Forelimb muscle (tissue), 1 donor: ENCODE measurements at regions not wholly inside any gene's neighbourhood (a gene's known extent, or its start where the extent isn't known, plus 50 kb on each side); places are given as distances from the start of the nearest gene placed in this dataset.

ENCODE experiments used
- DNase-seq: peaks from one replicate; pipeline ENCODE4 v3.0.0-alpha.2; 2013; ENCODE audit warnings: low read depth

DNA sequence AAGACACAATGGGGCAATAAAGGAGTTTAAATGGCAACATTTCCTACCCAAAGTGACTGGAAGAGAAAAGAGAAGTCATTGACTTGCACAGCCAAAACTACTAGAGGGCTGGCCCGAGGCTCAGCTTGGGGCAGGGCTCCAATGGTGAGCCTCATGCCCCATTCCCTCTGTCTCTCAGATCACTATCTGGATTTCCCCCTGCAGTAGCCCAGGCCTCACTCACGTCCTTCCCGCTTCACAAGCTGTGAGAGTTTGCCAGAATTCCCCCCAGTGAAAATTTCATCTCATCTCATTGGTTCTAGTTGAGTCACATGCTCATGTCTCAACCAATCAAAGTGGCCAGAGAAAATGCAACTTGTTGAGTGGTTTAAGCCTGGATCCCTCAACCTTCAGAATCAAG, 181.3 kb downstream of the WDR11 start:
- DNase-seq = no peak

- no peak for DNase-seq
Measured at GRCh38 chr10:121033366-121033765, 182.2 kb downstream of the WDR11 start.

- DNase-seq = peak; percentile 16
Measured at GRCh38 chr10:121036431-121036830, 185.3 kb downstream of the WDR11 start.

DNA sequence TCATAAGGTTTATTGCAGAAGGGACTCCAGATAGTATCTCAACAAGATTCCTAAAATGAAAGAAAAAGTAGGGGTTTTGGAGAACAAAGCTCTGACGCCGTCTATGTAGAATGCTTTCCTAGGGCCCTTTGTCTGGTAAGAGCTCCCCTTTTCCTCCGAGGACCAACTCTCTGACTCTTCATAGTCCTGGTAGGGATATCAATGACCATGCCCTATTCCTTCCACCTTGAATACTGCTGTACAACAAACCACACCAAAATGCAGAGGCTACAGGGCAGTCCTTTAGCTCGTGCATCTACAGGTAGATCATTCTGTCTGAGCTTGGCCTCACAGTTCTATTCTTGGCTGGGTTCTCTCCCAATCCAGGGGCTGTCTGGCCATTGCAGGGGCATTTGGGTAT, 190.3 kb downstream of the WDR11 start:
- no peak for DNase-seq

- no peak for DNase-seq
Measured at GRCh38 chr10:121041906-121042305, 190.7 kb downstream of the WDR11 start.

- DNase-seq = no peak
Measured at GRCh38 chr10:121042342-121042741, 191.2 kb downstream of the WDR11 start.

DNA sequence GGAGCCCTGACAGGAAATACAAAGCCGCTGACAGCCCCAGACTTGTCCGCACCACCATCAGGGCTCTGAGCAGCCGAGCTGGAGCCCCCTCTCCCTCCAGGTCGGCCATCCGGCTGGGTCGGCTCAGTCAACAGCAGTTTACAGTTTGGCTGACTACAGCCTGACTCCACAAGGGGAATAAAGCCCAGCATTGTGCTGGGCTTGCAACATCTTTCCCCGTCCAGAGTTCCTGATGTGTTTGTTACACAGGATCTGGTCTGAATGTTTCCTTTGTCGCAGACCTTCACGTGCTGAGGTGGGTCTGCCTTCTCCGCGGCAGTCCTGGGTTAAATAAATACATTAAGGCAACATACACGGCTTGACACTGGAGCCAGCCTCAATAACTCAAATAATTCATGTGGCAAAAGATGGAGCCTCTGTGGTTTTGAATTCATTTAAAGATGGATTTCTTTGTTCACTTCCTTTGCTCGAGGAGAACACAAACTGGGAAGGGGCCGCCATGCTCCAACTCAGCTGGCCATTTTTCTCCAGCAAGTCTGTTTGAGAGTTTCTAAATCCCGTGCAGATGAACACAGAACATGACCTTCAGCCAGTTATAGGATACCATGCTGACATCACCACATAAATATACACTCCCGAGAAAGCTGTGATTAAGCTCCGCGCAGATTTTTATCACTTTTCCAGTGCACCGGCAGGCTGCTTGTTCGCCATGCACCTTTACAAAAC, 192.1 kb downstream of the WDR11 start:
- DNase-seq = no peak

DNA sequence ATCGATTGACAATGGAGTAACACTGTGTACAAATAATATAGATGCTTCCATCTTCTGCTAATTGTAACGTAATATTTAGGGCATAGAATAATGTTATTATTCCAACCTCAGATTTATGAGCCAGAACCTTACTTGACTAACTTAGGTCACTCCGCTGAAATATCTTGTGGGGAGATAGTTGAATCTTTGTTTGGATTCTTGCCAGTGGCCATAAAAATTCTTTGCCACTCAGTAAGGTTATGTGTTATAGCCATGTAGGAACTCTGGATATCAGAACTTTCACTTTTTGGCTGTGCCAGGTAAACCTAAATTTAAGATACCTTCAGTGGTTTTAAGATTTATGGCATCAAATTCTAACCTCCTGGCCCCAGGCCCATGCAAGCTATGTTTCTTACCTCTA, 197.6 kb downstream of the WDR11 start:
- no peak for DNase-seq

DNA sequence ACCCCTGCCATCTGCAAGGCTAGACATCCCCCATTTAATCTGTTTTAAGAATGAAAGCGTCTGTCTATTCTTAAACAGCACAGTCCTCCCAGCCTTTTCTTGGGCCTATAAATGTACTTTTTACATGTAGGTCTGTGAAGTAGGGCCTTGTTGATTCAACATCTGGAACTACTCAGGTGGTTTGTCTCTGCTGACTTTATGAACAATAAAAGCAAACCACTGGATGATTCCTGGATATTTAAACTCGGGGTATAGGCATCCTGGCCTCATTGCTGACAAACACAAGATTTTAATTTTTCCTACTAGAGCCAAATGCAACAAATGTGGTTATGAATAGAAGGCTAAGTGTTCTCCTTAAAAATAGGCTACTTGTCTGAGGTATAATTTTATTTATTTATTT, 198.3 kb downstream of the WDR11 start:
- no peak for DNase-seq

DNA sequence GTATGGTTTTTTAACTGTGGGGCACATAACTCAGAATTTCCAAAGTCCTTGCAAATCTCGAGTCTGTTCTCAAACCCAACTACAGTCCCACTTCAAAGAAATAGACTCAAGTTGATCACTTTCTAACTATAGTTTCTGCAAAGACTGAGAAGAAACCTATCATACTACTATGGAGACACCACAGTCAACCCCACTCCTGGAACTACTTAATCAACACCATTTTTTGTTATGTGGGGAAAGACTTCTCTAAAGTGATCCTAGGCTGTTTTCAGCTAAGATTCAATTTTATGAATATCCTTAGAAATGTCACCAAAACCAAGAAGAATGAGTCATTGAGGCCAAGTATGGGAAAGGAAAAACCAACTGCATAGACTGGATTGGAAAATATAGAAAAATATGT, 198.8 kb downstream of the WDR11 start:
- DNase-seq = no peak

GRCh38 chr10:121051171-121051570, 200.0 kb downstream of the WDR11 start:
- no peak for DNase-seq

- no peak for DNase-seq
Measured at GRCh38 chr10:121051696-121052279, 200.6 kb downstream of the WDR11 start.

DNA sequence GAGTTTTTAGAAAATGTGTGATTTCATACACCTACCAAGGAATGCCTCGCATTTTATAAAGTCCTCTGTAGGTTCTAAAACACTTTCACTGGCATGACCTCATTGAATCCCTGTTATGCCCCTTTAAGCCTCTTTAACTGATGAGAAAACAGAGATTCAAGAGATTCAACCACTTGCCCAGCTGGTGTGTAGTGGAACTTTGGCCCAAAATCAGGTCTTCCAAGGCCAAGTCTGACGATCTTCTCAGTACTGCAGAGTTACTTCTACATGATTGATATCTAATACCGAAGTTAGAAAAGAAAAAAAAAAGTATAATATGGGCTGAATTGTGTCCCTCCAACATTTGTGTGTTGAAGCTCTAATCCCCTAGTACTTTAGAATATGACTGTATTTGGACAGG, 202.0 kb downstream of the WDR11 start:
- no peak for DNase-seq

GRCh38 chr10:121054874-121055273, 203.7 kb downstream of the WDR11 start:
- DNase-seq = no peak

- DNase-seq = no peak
Measured at GRCh38 chr10:121057269-121057668, 206.1 kb downstream of the WDR11 start.

DNA sequence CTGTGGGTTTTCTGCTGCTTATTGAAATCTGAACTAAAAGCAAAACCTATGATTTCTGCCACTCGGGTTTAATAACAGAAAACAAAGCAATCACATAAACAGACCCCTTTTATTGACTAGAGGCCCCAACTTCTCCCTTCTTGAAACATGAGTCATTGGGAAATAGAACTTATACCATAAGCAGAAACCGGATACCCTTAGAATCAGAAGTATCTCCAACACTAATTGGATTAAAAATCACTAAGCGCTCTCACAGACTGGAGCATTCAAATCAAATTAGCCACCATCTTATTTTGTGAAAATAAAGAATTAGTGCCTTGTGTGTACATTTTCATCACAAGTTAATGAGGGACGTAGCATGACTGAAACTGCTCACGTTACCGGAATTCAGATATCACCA, 206.9 kb downstream of the WDR11 start:
- no peak for DNase-seq

GRCh38 chr10:121059351-121059750, 208.2 kb downstream of the WDR11 start:
- no peak for DNase-seq

DNA sequence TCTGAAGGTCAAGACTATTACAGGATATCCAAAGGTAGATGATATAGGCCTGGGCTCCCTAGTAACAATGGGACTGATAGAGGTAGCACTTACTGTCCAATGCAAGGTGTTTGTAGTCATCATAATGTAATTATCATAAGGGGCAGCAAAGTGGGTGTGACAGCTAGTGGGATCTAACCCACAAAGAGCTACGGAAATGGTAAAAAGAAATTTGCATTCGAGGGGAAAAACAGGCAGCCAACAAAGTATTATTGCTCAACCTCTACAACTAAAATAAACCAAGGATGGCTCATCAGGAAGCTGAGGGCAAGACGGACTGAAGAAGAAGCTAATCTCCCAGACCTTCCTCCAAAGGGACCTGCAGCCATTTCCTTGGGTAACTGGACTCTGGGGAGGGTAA, 211.0 kb downstream of the WDR11 start:
- DNase-seq = no peak

DNA sequence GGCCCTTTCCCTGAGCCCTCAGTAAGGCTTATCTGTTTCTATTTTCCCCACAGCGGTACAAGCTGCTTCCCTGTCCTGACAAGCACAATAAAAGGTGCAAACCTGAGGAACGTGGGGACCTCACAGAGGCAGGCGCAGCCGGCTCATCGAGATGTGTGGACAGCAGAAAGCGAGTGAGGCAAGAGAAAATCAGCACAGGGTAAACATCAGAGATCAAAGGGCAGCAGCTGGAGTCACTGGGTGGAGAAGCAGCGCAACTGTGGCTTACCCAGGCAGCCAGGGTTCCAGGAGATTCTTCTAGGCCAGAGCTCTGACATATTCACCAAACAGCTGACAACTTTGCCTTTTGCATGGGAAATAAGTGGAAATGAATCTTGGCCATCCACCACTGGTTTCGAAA, 212.6 kb downstream of the WDR11 start:
- DNase-seq = no peak

DNA sequence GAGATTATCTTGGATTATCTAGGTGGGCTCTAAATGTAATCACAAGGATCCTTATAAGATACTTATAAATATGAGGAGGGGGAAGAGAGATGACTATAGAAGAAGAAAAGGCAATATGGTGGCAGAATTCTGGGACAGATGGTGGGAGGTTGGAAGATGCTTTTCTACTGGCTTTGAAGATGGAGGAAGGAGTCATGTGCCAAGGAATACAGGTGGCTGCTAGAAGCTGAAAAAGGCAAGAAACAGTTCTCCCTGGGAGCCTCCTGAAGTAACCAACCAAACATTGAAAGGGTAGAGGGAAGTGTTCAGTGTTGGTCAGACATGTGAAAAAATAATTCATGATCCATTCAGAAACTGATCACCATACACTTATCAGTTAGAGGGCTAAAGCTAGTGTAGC, 213.3 kb downstream of the WDR11 start:
- DNase-seq = no peak

DNA sequence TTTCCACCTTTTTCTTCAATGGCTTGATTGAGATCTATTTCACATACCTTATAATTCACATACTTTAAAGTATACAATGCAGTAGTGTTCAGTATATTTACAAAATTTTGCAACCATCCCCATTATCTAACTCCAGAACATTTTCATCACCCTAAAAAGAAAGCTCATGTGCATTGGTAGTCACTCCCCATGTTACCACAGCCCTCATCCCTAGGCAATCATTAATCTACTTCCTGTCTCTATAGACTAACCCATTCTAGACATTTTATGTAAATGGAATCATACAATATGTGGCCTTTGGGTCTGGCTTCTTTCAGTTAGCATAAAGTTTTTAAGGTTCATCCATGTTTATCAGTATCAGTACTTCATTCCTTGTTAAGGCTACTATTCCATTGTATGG, 214.2 kb downstream of the WDR11 start:
- no peak for DNase-seq

DNA sequence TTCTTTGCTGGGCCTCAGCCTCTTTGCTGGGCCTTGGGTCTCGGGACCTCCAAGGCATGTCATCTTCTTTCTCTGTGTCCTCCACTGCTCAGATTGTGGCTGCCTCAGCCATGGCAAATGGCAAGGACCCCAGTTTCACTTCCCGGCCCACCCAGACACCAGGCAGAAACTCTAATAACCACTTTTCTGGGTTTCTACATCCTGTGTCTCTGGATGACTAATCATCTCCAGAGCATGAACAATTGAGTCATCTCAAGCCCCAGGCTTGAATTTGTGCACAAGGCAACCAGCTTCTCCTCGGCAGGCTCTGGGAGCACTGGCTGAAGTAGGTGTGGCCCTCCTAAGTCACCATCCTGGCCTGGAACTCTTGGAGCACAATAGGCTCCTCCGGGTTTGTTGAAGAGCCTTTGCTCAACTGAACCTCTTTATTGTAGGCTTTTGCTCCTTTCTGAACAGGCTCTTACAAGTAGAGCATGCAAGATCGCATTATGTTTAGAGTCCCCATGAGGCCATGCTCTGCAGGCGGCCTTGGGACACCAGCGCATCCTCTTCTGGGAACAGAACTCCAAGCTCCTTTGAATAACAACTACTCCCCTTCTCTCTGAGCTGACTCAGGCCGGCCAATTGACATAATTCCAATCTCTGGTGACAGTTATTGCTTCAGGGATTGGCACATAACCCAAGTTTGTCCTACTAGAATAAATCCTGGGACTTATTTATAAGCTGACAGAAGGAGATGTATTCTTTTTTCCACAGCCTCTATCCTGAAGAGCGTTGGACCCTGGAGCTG, 218.1 kb downstream of the WDR11 start:
- DNase-seq = no peak
